HepG2 (cell line): ENCODE measurements at regions not wholly inside any gene's neighbourhood (a gene's known extent, or its start where the extent isn't known, plus 50 kb on each side); places are given as distances from the start of the nearest gene placed in this dataset.
A peak's percentile ranks its signal among the peaks of the same experiment; 100 is the strongest.

Experiments used
- CENPX ChIP-seq: sonication (generic); formaldehyde crosslinking; IDR thresholded peaks from 2 replicates; pipeline ENCODE4 v1.9.0; 2021; ENCODE audit warnings: mild to moderate bottlenecking, missing genetic modification reagents, moderate library complexity
- CREM ChIP-seq, 2 experiments: sonication (generic) in 1 of 2; formaldehyde crosslinking in 1 of 2; IDR thresholded peaks; 2 replicates each; pipeline versions ENCODE4 v1.4.0 to v1.6.1; 2016 to 2020; ENCODE audit warnings: antibody characterized with exemption in 1 of 2, mild to moderate bottlenecking in 1 of 2, missing genetic modification reagents in 1 of 2
- KAT8 ChIP-seq: IDR thresholded peaks from 2 replicates; pipeline ENCODE4 v1.6.1; 2016; ENCODE audit warnings: missing genetic modification reagents, missing compliant biosample characterization
- MED13 ChIP-seq: sonication (generic); formaldehyde crosslinking; IDR thresholded peaks from 2 replicates; pipeline ENCODE4 v1.5.0; 2020; ENCODE audit warnings: missing genetic modification reagents
- PAX8 ChIP-seq: sonication (generic); formaldehyde crosslinking; IDR thresholded peaks from 2 replicates; pipeline ENCODE4 v1.8.0; 2022; ENCODE audit warnings: mild to moderate bottlenecking, missing genetic modification reagents, borderline replicate concordance
- SOX5 ChIP-seq: IDR thresholded peaks from 2 replicates; pipeline ENCODE4 v1.6.1; 2016; ENCODE audit warnings: borderline replicate concordance
- SOX6 ChIP-seq, 2 experiments: fragments of 450-650 bp in 1 of 2; sonication (generic) in 1 of 2; formaldehyde crosslinking in 1 of 2; IDR thresholded peaks; 2 replicates each; pipeline versions ENCODE4 v1.4.0 to v1.6.1; 2017 to 2020; ENCODE audit warnings: antibody characterized with exemption in 1 of 2, mild to moderate bottlenecking in 1 of 2, missing genetic modification reagents in 1 of 2
- TCF7 ChIP-seq: sonication (generic); IDR thresholded peaks from 2 replicates; pipeline ENCODE4 v1.6.1; 2016; ENCODE audit warnings: antibody characterized with exemption, low read depth
- TCF7L2 ChIP-seq: IDR thresholded peaks from 2 replicates; pipeline ENCODE4 v1.6.1; 2011; ENCODE audit warnings: mild to moderate bottlenecking, low read depth, low read length, moderate library complexity
- TEAD3 ChIP-seq: optimal IDR thresholded peaks from 2 replicates; pipeline ENCODE3; 2016; ENCODE audit warnings: borderline replicate concordance
- ZNF430 ChIP-seq: sonication (generic); formaldehyde crosslinking; IDR thresholded peaks from 2 replicates; pipeline ENCODE4 v1.9.0; 2021; ENCODE audit warnings: mild to moderate bottlenecking, missing genetic modification reagents
- ZNF629 ChIP-seq: sonication (generic); formaldehyde crosslinking; conservative IDR thresholded peaks from 2 replicates; pipeline ENCODE4 v1.5.0; 2020; ENCODE audit warnings: missing genetic modification reagents
- TF ChIP-seq, protein P1 (sequence below): IDR thresholded peaks from 2 replicates; pipeline ENCODE4 v1.4.0; 2020; ENCODE audit warnings: mild to moderate bottlenecking, missing genetic modification reagents
- TF ChIP-seq, protein P2 (sequence below): sonication (generic); formaldehyde crosslinking; IDR thresholded peaks from 2 replicates; pipeline ENCODE4 v1.8.1; 2023; ENCODE audit warnings: mild to moderate bottlenecking, missing genetic modification reagents, borderline replicate concordance
- TF ChIP-seq, protein P3 (sequence below): sonication (generic); formaldehyde crosslinking; IDR thresholded peaks from 2 replicates; pipeline ENCODE4 v1.5.0; 2020; ENCODE audit warnings: missing genetic modification reagents
- TF ChIP-seq, protein P4 (sequence below): sonication (generic); formaldehyde crosslinking; IDR thresholded peaks from 2 replicates; pipeline ENCODE4 v1.4.0; 2020; ENCODE audit warnings: missing genetic modification reagents
- TF ChIP-seq, protein P5 (sequence below): sonication (generic); formaldehyde crosslinking; IDR thresholded peaks from 2 replicates; pipeline ENCODE4 v1.5.0; 2020; ENCODE audit warnings: missing genetic modification reagents
- TF ChIP-seq, protein P6 (sequence below): sonication (generic); formaldehyde crosslinking; IDR thresholded peaks from 2 replicates; pipeline ENCODE4 v1.4.0; 2020; ENCODE audit warnings: missing genetic modification reagents, mild to moderate bottlenecking, borderline replicate concordance
- TF ChIP-seq, protein P7 (sequence below): IDR thresholded peaks from 2 replicates; pipeline ENCODE4 v1.6.1; 2016; ENCODE audit warnings: low read depth, control low read depth

DNA sequence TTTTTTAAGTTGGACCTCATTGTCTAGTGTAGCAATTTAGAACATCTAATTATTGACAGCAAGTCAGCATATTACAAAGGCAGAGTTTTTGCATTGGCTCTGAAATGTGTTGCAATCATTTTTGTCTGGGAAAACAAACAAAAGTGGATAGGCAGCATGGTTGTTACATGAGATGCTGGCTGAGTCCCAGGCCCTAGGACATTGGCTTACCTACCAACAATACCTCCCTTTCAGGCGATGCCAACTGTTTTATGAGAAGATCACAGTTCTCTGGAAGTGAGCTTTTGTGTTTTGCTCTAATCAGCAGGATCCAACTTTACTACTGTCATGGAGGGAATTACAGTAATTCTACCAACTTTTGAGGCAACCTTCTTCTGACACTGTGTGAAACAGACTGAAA, 71.5 kb upstream of the CXADR start (continued):
- TF ChIP-seq, protein P1, sequence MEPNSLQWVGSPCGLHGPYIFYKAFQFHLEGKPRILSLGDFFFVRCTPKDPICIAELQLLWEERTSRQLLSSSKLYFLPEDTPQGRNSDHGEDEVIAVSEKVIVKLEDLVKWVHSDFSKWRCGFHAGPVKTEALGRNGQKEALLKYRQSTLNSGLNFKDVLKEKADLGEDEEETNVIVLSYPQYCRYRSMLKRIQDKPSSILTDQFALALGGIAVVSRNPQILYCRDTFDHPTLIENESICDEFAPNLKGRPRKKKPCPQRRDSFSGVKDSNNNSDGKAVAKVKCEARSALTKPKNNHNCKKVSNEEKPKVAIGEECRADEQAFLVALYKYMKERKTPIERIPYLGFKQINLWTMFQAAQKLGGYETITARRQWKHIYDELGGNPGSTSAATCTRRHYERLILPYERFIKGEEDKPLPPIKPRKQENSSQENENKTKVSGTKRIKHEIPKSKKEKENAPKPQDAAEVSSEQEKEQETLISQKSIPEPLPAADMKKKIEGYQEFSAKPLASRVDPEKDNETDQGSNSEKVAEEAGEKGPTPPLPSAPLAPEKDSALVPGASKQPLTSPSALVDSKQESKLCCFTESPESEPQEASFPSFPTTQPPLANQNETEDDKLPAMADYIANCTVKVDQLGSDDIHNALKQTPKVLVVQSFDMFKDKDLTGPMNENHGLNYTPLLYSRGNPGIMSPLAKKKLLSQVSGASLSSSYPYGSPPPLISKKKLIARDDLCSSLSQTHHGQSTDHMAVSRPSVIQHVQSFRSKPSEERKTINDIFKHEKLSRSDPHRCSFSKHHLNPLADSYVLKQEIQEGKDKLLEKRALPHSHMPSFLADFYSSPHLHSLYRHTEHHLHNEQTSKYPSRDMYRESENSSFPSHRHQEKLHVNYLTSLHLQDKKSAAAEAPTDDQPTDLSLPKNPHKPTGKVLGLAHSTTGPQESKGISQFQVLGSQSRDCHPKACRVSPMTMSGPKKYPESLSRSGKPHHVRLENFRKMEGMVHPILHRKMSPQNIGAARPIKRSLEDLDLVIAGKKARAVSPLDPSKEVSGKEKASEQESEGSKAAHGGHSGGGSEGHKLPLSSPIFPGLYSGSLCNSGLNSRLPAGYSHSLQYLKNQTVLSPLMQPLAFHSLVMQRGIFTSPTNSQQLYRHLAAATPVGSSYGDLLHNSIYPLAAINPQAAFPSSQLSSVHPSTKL = peak; percentile 90
- TF ChIP-seq TCF7L2 (no peak), ZNF430 (CRISPR knock-in tag) (no peak), CREM (IDR thresholded peaks at IDR 0.05) (peak; percentile 55; the same call in 1 of the 2 replicates), CREM (CRISPR knock-in tag; IDR thresholded peaks at IDR 0.05) (no peak), TEAD3 (peak; percentile 23), TCF7 (peak; percentile 45; the same call in 1 of the 2 replicates), PAX8 (no peak), CENPX (no peak), SOX5 (CRISPR knock-in tag) (peak; percentile 90), MED13 (no peak), SOX6 (IDR thresholded peaks at IDR 0.05) (no peak), SOX6 (CRISPR knock-in tag; IDR thresholded peaks at IDR 0.05) (peak; percentile 94), ZNF629 (CRISPR knock-in tag) (no peak), KAT8 (CRISPR knock-in tag) (peak; percentile 39; the same call in 1 of the 2 replicates)
- TF ChIP-seq, protein P2, sequence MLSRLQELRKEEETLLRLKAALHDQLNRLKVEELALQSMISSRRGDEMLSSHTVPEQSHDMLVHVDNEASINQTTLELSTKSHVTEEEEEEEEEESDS = no peak
- TF ChIP-seq, protein P3, sequence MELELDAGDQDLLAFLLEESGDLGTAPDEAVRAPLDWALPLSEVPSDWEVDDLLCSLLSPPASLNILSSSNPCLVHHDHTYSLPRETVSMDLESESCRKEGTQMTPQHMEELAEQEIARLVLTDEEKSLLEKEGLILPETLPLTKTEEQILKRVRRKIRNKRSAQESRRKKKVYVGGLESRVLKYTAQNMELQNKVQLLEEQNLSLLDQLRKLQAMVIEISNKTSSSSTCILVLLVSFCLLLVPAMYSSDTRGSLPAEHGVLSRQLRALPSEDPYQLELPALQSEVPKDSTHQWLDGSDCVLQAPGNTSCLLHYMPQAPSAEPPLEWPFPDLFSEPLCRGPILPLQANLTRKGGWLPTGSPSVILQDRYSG (CRISPR knock-in tag) = no peak
- TF ChIP-seq, protein P4, sequence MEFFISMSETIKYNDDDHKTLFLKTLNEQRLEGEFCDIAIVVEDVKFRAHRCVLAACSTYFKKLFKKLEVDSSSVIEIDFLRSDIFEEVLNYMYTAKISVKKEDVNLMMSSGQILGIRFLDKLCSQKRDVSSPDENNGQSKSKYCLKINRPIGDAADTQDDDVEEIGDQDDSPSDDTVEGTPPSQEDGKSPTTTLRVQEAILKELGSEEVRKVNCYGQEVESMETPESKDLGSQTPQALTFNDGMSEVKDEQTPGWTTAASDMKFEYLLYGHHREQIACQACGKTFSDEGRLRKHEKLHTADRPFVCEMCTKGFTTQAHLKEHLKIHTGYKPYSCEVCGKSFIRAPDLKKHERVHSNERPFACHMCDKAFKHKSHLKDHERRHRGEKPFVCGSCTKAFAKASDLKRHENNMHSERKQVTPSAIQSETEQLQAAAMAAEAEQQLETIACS = no peak
- TF ChIP-seq, protein P5, sequence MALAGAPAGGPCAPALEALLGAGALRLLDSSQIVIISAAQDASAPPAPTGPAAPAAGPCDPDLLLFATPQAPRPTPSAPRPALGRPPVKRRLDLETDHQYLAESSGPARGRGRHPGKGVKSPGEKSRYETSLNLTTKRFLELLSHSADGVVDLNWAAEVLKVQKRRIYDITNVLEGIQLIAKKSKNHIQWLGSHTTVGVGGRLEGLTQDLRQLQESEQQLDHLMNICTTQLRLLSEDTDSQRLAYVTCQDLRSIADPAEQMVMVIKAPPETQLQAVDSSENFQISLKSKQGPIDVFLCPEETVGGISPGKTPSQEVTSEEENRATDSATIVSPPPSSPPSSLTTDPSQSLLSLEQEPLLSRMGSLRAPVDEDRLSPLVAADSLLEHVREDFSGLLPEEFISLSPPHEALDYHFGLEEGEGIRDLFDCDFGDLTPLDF (CRISPR knock-in tag) = no peak
- TF ChIP-seq, protein P6, sequence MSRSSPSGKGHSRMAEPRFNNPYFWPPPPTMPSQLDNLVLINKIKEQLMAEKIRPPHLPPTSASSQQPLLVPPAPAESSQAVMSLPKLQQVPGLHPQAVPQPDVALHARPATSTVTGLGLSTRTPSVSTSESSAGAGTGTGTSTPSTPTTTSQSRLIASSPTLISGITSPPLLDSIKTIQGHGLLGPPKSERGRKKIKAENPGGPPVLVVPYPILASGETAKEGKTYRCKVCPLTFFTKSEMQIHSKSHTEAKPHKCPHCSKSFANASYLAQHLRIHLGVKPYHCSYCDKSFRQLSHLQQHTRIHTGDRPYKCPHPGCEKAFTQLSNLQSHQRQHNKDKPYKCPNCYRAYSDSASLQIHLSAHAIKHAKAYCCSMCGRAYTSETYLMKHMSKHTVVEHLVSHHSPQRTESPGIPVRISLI (CRISPR knock-in tag) = peak; percentile 69; the same call in 1 of the 2 replicates
- TF ChIP-seq, protein P7, sequence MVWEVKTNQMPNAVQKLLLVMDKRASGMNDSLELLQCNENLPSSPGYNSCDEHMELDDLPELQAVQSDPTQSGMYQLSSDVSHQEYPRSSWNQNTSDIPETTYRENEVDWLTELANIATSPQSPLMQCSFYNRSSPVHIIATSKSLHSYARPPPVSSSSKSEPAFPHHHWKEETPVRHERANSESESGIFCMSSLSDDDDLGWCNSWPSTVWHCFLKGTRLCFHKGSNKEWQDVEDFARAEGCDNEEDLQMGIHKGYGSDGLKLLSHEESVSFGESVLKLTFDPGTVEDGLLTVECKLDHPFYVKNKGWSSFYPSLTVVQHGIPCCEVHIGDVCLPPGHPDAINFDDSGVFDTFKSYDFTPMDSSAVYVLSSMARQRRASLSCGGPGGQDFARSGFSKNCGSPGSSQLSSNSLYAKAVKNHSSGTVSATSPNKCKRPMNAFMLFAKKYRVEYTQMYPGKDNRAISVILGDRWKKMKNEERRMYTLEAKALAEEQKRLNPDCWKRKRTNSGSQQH (CRISPR knock-in tag) = 0 out of 2 replicates have a peak, but pooled peaks have one; percentile 25
